Skeletal muscle cell (primary cell): ENCODE measurements at regions not wholly inside any gene's neighbourhood (a gene's known extent, or its start where the extent isn't known, plus 50 kb on each side); places are given as distances from the start of the nearest gene placed in this dataset.
"Not testable (repeated sequence)": the region's sequence is repeated elsewhere in the genome, so short reads cannot be mapped to it uniquely, and the experiment has no call there.

Source experiments
- DNase-seq: peaks from one replicate; pipeline ENCODE4 v3.0.0-alpha.2; 2010; ENCODE audit warnings: low read depth
- H3K4me3 ChIP-seq: 2 replicates; pipeline ENCODE4 v1.5.1; 2011; ENCODE audit warnings: low read depth, mild to moderate bottlenecking, control low read depth, low read length, moderate library complexity

GRCh38 chr5:155629597-155629996 is 616.0 kb downstream of the KIF4B start:
- H3K4me3 ChIP-seq: no peak overlapping the region
- no peak for DNase-seq

GRCh38 chr5:155631116-155631515 is 617.6 kb downstream of the KIF4B start:
- no peak for DNase-seq
- H3K4me3 ChIP-seq: no peak overlapping the region

GRCh38 chr5:155633338-155633957 is 619.9 kb downstream of the KIF4B start:
- DNase-seq: no peak
- H3K4me3 ChIP-seq: no peak overlapping the region

- no peak overlapping the region for H3K4me3 ChIP-seq
- DNase-seq: no peak
Observed at GRCh38 chr5:155649666-155650065, 636.1 kb downstream of the KIF4B start.

- H3K4me3 ChIP-seq: no peak overlapping the region
- no peak for DNase-seq
Observed at GRCh38 chr5:155655569-155655968, 642.0 kb downstream of the KIF4B start.

GRCh38 chr5:155661859-155662258 is 648.3 kb downstream of the KIF4B start:
- DNase-seq: no peak
- H3K4me3 ChIP-seq: no peak overlapping the region

- H3K4me3 ChIP-seq: no peak overlapping the region
- DNase-seq: no peak
Observed at GRCh38 chr5:155665361-155665760, 651.8 kb downstream of the KIF4B start.

GRCh38 chr5:155672001-155672400 is 655.0 kb upstream of the SGCD start:
- DNase-seq, H3K4me3 ChIP-seq: not testable (repeated sequence)

- DNase-seq: no peak
- no peak overlapping the region for H3K4me3 ChIP-seq
Observed at GRCh38 chr5:155676967-155677366, 650.0 kb upstream of the SGCD start.

GRCh38 chr5:155678371-155678770 is 648.6 kb upstream of the SGCD start:
- DNase-seq: no peak
- H3K4me3 ChIP-seq: no peak overlapping the region

- no peak for DNase-seq
Observed at GRCh38 chr5:155679530-155679929, 647.4 kb upstream of the SGCD start.

GRCh38 chr5:155684417-155684816 is 642.5 kb upstream of the SGCD start:
- H3K4me3 ChIP-seq: no peak overlapping the region
- no peak for DNase-seq

More at GRCh38 chr5:155679530-155679929, 647.4 kb upstream of the SGCD start:
- H3K4me3 ChIP-seq: no peak overlapping the region

GRCh38 chr5:155686131-155686530 is 640.8 kb upstream of the SGCD start:
- no peak overlapping the region for H3K4me3 ChIP-seq
- DNase-seq: no peak

- DNase-seq: no peak
Observed at GRCh38 chr5:155689406-155689805, 637.6 kb upstream of the SGCD start.

GRCh38 chr5:155696362-155696761 is 630.6 kb upstream of the SGCD start:
- DNase-seq: no peak

More at GRCh38 chr5:155689406-155689805, 637.6 kb upstream of the SGCD start:
- H3K4me3 ChIP-seq: no peak overlapping the region

GRCh38 chr5:155697236-155697635 is 629.7 kb upstream of the SGCD start:
- no peak for DNase-seq
- no peak overlapping the region for H3K4me3 ChIP-seq

More at GRCh38 chr5:155696362-155696761, 630.6 kb upstream of the SGCD start:
- no peak overlapping the region for H3K4me3 ChIP-seq

- no peak overlapping the region for H3K4me3 ChIP-seq
- DNase-seq: no peak
Observed at GRCh38 chr5:155699385-155699784, 627.6 kb upstream of the SGCD start.

GRCh38 chr5:155700333-155700732 is 626.6 kb upstream of the SGCD start:
- no peak for DNase-seq
- no peak overlapping the region for H3K4me3 ChIP-seq

- no peak for DNase-seq
- no peak overlapping the region for H3K4me3 ChIP-seq
Observed at GRCh38 chr5:155711882-155712281, 615.1 kb upstream of the SGCD start.

GRCh38 chr5:155714435-155714834 is 612.5 kb upstream of the SGCD start:
- not testable (repeated sequence) for H3K4me3 ChIP-seq, DNase-seq

GRCh38 chr5:155726267-155726666 is 600.7 kb upstream of the SGCD start:
- H3K4me3 ChIP-seq: no peak overlapping the region
- DNase-seq: no peak
